ENCODE measurements at regions not wholly inside any gene's neighbourhood (a gene's known extent, or its start where the extent isn't known, plus 50 kb on each side); places are given as distances from the start of the nearest gene placed in this dataset.
A peak's percentile ranks its signal among the peaks of the same experiment; 100 is the strongest.

DNA sequence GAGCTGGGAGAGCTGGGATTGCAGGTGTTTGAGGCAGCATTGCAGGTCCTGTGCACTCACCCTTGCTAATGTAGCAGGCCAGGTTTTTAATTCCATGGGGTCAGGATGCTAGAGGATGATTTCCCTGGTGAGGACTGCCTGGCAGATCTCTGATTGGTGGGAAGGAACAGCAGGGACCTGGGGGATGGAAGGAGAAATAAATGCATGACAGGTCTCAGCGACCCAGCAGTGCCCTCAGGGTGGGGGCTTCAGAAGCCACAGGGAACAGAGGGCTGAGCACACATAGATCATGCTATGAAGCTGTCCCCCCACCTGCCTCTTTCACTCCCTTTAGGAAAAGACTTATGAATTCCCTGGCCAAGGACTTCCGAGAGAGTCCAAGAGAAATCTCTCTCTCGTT is 255.5 kb upstream of the N4BP1 start:
- Histone ChIP-seq H3F3A (replicated peaks; ENCODE audit: insufficient read depth) (no peaks in the 10 kb centered on the region), H3K4me3 (ENCODE audit: low read depth in 2 of 2, low read length in 1 of 2) (no peak overlapping the region), H3K36me3 (replicated peaks in 1 of 2; ENCODE audit: control insufficient read depth in 1 of 2, insufficient read depth in 2 of 2, low read length in 1 of 2) (no peaks in the 10 kb centered on the region), H3K79me2 (ENCODE audit: insufficient read depth) (no peaks in the 10 kb centered on the region), H3K27ac (ENCODE audit: low read depth in 2 of 2, low read length in 1 of 2) (no peak overlapping the region), H3K9me2 (no peaks in the 10 kb centered on the region), H3K27me3 (ENCODE audit: insufficient read depth) (no peaks in the 10 kb centered on the region), H3K4me1 (ENCODE audit: control insufficient read depth in 1 of 2, insufficient read depth in 2 of 2, low read depth in 1 of 2, low read length in 1 of 2) (no peaks in the 10 kb centered on the region), H3K4me2 (no peak overlapping the region), H4K20me1 (ENCODE audit: insufficient read depth) (no peaks in the 10 kb centered on the region), H3K9me3 (no peaks in the 10 kb centered on the region), H2AFZ (ENCODE audit: low read depth) (no peak overlapping the region), H3K9ac (no peak overlapping the region)
- ChIA-PET CTCF (interaction anchor here (0.7 kb wide), 1 partner anchor 12 kb away, joined by 3 read pairs; no protein-coding TSS in a partner anchor), POLR2A (no interaction called here)
- DNase-seq, result no peak
- 5% methylated on average over 3 of the region's 3 CpGs for WGBS (ENCODE audit: low lambda C conversion rate)
- no peak for TF ChIP-seq FOSL2 (IDR thresholded peaks at IDR 0.05; ENCODE audit: borderline replicate concordance, low read depth)
- TF ChIP-seq, protein P1, sequence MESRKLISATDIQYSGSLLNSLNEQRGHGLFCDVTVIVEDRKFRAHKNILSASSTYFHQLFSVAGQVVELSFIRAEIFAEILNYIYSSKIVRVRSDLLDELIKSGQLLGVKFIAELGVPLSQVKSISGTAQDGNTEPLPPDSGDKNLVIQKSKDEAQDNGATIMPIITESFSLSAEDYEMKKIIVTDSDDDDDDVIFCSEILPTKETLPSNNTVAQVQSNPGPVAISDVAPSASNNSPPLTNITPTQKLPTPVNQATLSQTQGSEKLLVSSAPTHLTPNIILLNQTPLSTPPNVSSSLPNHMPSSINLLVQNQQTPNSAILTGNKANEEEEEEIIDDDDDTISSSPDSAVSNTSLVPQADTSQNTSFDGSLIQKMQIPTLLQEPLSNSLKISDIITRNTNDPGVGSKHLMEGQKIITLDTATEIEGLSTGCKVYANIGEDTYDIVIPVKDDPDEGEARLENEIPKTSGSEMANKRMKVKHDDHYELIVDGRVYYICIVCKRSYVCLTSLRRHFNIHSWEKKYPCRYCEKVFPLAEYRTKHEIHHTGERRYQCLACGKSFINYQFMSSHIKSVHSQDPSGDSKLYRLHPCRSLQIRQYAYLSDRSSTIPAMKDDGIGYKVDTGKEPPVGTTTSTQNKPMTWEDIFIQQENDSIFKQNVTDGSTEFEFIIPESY (IDR thresholded peaks at IDR 0.05; ENCODE audit: borderline replicate concordance, low read depth), result no peak
- TF ChIP-seq RXRA (IDR thresholded peaks at IDR 0.05; ENCODE audit: borderline replicate concordance, low read depth), result no peak
- TF ChIP-seq RCOR1 (IDR thresholded peaks at IDR 0.05; ENCODE audit: low read length), result no peak
- TF ChIP-seq TEAD4 (IDR thresholded peaks at IDR 0.05; ENCODE audit: borderline replicate concordance, insufficient read depth), result no peak
- TF ChIP-seq, protein P2, sequence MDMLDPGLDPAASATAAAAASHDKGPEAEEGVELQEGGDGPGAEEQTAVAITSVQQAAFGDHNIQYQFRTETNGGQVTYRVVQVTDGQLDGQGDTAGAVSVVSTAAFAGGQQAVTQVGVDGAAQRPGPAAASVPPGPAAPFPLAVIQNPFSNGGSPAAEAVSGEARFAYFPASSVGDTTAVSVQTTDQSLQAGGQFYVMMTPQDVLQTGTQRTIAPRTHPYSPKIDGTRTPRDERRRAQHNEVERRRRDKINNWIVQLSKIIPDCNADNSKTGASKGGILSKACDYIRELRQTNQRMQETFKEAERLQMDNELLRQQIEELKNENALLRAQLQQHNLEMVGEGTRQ (IDR thresholded peaks at IDR 0.05; ENCODE audit: borderline replicate concordance, low read depth, low read length), result no peak
- no peak for TF ChIP-seq JUND (IDR thresholded peaks at IDR 0.05)
- TF ChIP-seq, protein P3, sequence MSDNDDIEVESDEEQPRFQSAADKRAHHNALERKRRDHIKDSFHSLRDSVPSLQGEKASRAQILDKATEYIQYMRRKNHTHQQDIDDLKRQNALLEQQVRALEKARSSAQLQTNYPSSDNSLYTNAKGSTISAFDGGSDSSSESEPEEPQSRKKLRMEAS (IDR thresholded peaks at IDR 0.05; ENCODE audit: low read depth), result no peak
- TF ChIP-seq TAF1 (IDR thresholded peaks at IDR 0.05; ENCODE audit: borderline replicate concordance, low read depth, low read length), result no peak
- no peak for TF ChIP-seq FOXJ3 (CRISPR knock-in tag; IDR thresholded peaks at IDR 0.05)

DNA sequence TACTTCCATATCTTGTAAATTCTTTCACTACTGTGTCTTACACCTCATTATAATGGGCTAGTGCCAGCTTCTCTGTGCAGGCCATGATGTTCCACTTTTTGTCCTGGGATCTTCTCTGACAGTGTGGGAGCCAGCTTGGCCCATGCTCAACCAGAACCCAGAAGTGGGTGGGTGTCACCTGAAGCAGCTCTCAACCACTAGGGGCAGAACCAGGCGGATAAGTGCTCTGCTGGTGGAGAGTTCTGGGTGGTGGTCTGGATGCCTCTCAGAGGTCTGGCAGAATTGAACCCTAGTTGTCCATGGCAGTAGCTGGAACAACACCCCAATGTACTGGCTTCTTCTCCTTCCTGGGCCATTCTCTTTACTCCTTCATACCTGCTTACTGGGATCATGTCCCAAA is 254.1 kb upstream of the N4BP1 start:
- H3K9me3 ChIP-seq, result no peaks in the 10 kb centered on the region
- H3K9ac ChIP-seq, result no peak overlapping the region
- TF ChIP-seq EZH2phosphoT487 (IDR thresholded peaks at IDR 0.05; ENCODE audit: borderline replicate concordance, low read depth), result no peak
- TF ChIP-seq, protein P4, sequence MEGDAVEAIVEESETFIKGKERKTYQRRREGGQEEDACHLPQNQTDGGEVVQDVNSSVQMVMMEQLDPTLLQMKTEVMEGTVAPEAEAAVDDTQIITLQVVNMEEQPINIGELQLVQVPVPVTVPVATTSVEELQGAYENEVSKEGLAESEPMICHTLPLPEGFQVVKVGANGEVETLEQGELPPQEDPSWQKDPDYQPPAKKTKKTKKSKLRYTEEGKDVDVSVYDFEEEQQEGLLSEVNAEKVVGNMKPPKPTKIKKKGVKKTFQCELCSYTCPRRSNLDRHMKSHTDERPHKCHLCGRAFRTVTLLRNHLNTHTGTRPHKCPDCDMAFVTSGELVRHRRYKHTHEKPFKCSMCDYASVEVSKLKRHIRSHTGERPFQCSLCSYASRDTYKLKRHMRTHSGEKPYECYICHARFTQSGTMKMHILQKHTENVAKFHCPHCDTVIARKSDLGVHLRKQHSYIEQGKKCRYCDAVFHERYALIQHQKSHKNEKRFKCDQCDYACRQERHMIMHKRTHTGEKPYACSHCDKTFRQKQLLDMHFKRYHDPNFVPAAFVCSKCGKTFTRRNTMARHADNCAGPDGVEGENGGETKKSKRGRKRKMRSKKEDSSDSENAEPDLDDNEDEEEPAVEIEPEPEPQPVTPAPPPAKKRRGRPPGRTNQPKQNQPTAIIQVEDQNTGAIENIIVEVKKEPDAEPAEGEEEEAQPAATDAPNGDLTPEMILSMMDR (IDR thresholded peaks at IDR 0.05), result peak; percentile 11; the same call in 1 of the 2 replicates
- no peaks in the 10 kb centered on the region for H3K79me2 ChIP-seq (ENCODE audit: insufficient read depth)
- H3K4me2 ChIP-seq, result no peak overlapping the region
- H4K20me1 ChIP-seq (ENCODE audit: insufficient read depth), result no peaks in the 10 kb centered on the region
- no peak overlapping the region for H3K4me3 ChIP-seq (ENCODE audit: low read depth in 2 of 2, low read length in 1 of 2)
- no peak overlapping the region for H3K27ac ChIP-seq (ENCODE audit: low read depth in 2 of 2, low read length in 1 of 2)
- ChIA-PET POLR2A (no interaction called here), CTCF (interaction anchor here (0.7 to 1.3 kb wide), 3 partner anchors 11 to 25 kb away, joined by 3 to 4 read pairs (median 3); no protein-coding TSS in a partner anchor)
- no peaks in the 10 kb centered on the region for H3K9me2 ChIP-seq
- WGBS (ENCODE audit: low lambda C conversion rate), result no CpG with 5 or more reads among the region's 1 CpG
- H3K4me1 ChIP-seq (ENCODE audit: control insufficient read depth in 1 of 2, insufficient read depth in 2 of 2, low read depth in 1 of 2, low read length in 1 of 2), result no peaks in the 10 kb centered on the region
- H3K27me3 ChIP-seq (ENCODE audit: insufficient read depth), result no peaks in the 10 kb centered on the region
- no peak for DNase-seq
- no peaks in the 10 kb centered on the region for H3F3A ChIP-seq (replicated peaks; ENCODE audit: insufficient read depth)
- no peak overlapping the region for H2AFZ ChIP-seq (ENCODE audit: low read depth)
- no peaks in the 10 kb centered on the region for H3K36me3 ChIP-seq (replicated peaks in 1 of 2; ENCODE audit: control insufficient read depth in 1 of 2, insufficient read depth in 2 of 2, low read length in 1 of 2)
